ENCODE measurements at regions not wholly inside any gene's neighbourhood (a gene's known extent, or its start where the extent isn't known, plus 50 kb on each side); places are given as distances from the start of the nearest gene placed in this dataset.

- Histone ChIP-seq H3K79me2 (ENCODE audit: insufficient read depth) (no peaks in the 10 kb centered on the region), H2AFZ (no peak overlapping the region), H3K27ac (no peak overlapping the region), H3F3A (ENCODE audit: insufficient read depth) (no peaks in the 10 kb centered on the region), H3K9me3 (ENCODE audit: low read depth) (no peaks in the 10 kb centered on the region), H3K4me3 (no peak overlapping the region), H3K9ac (no peak overlapping the region), H4K20me1 (ENCODE audit: insufficient read depth) (no peaks in the 10 kb centered on the region), H3K27me3 (replicated peaks; ENCODE audit: insufficient read depth) (no peaks in the 10 kb centered on the region), H3K9me2 (ENCODE audit: insufficient read depth) (no peaks in the 10 kb centered on the region), H3K36me3 (ENCODE audit: low read depth) (no peaks in the 10 kb centered on the region), H3K4me1 (ENCODE audit: insufficient read depth) (no peaks in the 10 kb centered on the region), H3K4me2 (ENCODE audit: unreplicated experiment) (no peak overlapping the region)
- no peak for DNase-seq
- in situ Hi-C loops (cut with MboI): no loop called here
- WGBS, 2 experiments (ENCODE audit: low coverage in 1 of 2, low lambda C conversion rate in 2 of 2, missing lambda C conversion rate in 2 of 2): 89 to 91% methylated on average over 8 of the region's 8 CpGs
- TF ChIP-seq EZH2phosphoT487 (IDR thresholded peaks at IDR 0.05; ENCODE audit: insufficient read depth, low read depth) (no peak), EZH2 (IDR thresholded peaks at IDR 0.05; ENCODE audit: insufficient read depth, poor library complexity, severe bottlenecking) (no peak)
Measured at GRCh38 chrX:9390693-9391368, 74.0 kb upstream of the TBL1X start.

- Histone ChIP-seq H3K79me2 (ENCODE audit: insufficient read depth) (no peaks in the 10 kb centered on the region), H3F3A (ENCODE audit: insufficient read depth) (no peaks in the 10 kb centered on the region), H2AFZ (no peak overlapping the region), H4K20me1 (ENCODE audit: insufficient read depth) (no peaks in the 10 kb centered on the region), H3K27me3 (replicated peaks; ENCODE audit: insufficient read depth) (no peaks in the 10 kb centered on the region), H3K4me2 (ENCODE audit: unreplicated experiment) (no peak overlapping the region), H3K4me1 (ENCODE audit: insufficient read depth) (no peaks in the 10 kb centered on the region), H3K4me3 (no peak overlapping the region), H3K36me3 (ENCODE audit: low read depth) (no peaks in the 10 kb centered on the region), H3K9ac (no peak overlapping the region), H3K9me3 (ENCODE audit: low read depth) (no peaks in the 10 kb centered on the region), H3K9me2 (ENCODE audit: insufficient read depth) (no peaks in the 10 kb centered on the region), H3K27ac (no peak overlapping the region)
- no peak for DNase-seq
- in situ Hi-C loops (cut with MboI): no loop called here
- WGBS, 2 experiments (ENCODE audit: low coverage in 1 of 2, low lambda C conversion rate in 2 of 2, missing lambda C conversion rate in 2 of 2): 77 to 81% methylated on average over 5 of the region's 5 CpGs
- no peak for TF ChIP-seq EZH2phosphoT487 (IDR thresholded peaks at IDR 0.05; ENCODE audit: insufficient read depth, low read depth)
- TF ChIP-seq EZH2 (IDR thresholded peaks at IDR 0.05; ENCODE audit: insufficient read depth, poor library complexity, severe bottlenecking): no peak
Measured at GRCh38 chrX:9392445-9392844, 72.4 kb upstream of the TBL1X start.

GRCh38 chrX:9393571-9393970 lies 71.3 kb upstream of the TBL1X start:
- H3K36me3 ChIP-seq (ENCODE audit: low read depth): no peaks in the 10 kb centered on the region
- H3K9me2 ChIP-seq (ENCODE audit: insufficient read depth): no peaks in the 10 kb centered on the region
- no peaks in the 10 kb centered on the region for H3F3A ChIP-seq (ENCODE audit: insufficient read depth)
- H3K4me1 ChIP-seq (ENCODE audit: insufficient read depth): no peaks in the 10 kb centered on the region
- H3K27me3 ChIP-seq (replicated peaks; ENCODE audit: insufficient read depth): no peaks in the 10 kb centered on the region
- no peaks in the 10 kb centered on the region for H4K20me1 ChIP-seq (ENCODE audit: insufficient read depth)
- H3K4me2 ChIP-seq (ENCODE audit: unreplicated experiment): no peak overlapping the region
- in situ Hi-C loops (cut with MboI): no loop called here
- H3K9me3 ChIP-seq (ENCODE audit: low read depth): no peaks in the 10 kb centered on the region
- no peaks in the 10 kb centered on the region for H3K79me2 ChIP-seq (ENCODE audit: insufficient read depth)
- WGBS, 2 experiments (ENCODE audit: low coverage in 1 of 2, low lambda C conversion rate in 2 of 2, missing lambda C conversion rate in 2 of 2): 43 to 46% methylated on average over 4 of the region's 4 CpGs
- no peak for TF ChIP-seq EZH2phosphoT487 (IDR thresholded peaks at IDR 0.05; ENCODE audit: insufficient read depth, low read depth)
- no peak for TF ChIP-seq EZH2 (IDR thresholded peaks at IDR 0.05; ENCODE audit: insufficient read depth, poor library complexity, severe bottlenecking)
- DNase-seq: no peak
- H3K9ac ChIP-seq: no peak overlapping the region
- H2AFZ ChIP-seq: no peak overlapping the region
- no peak overlapping the region for H3K27ac ChIP-seq
- no peak overlapping the region for H3K4me3 ChIP-seq

GRCh38 chrX:9394212-9394611 lies 70.6 kb upstream of the TBL1X start:
- Histone ChIP-seq H3F3A (ENCODE audit: insufficient read depth) (no peaks in the 10 kb centered on the region), H3K36me3 (ENCODE audit: low read depth) (no peaks in the 10 kb centered on the region), H4K20me1 (ENCODE audit: insufficient read depth) (no peaks in the 10 kb centered on the region), H3K27me3 (replicated peaks; ENCODE audit: insufficient read depth) (no peaks in the 10 kb centered on the region), H3K9me3 (ENCODE audit: low read depth) (no peaks in the 10 kb centered on the region), H3K27ac (no peak overlapping the region), H3K79me2 (ENCODE audit: insufficient read depth) (no peaks in the 10 kb centered on the region), H3K4me2 (ENCODE audit: unreplicated experiment) (no peak overlapping the region), H3K4me1 (ENCODE audit: insufficient read depth) (no peaks in the 10 kb centered on the region), H2AFZ (no peak overlapping the region), H3K9ac (no peak overlapping the region), H3K9me2 (ENCODE audit: insufficient read depth) (no peaks in the 10 kb centered on the region), H3K4me3 (no peak overlapping the region)
- TF ChIP-seq EZH2 (IDR thresholded peaks at IDR 0.05; ENCODE audit: insufficient read depth, poor library complexity, severe bottlenecking): no peak
- TF ChIP-seq EZH2phosphoT487 (IDR thresholded peaks at IDR 0.05; ENCODE audit: insufficient read depth, low read depth): no peak
- WGBS, 2 experiments (ENCODE audit: low coverage in 1 of 2, low lambda C conversion rate in 2 of 2, missing lambda C conversion rate in 2 of 2): 74 to 83% methylated on average over 11 to 12 of the region's 12 CpGs
- in situ Hi-C loops (cut with MboI): no loop called here
- no peak for DNase-seq

Measured in GM23248 (cell line).